Vagina (tissue), 2 donors: ENCODE measurements at regions not wholly inside any gene's neighbourhood (a gene's known extent, or its start where the extent isn't known, plus 50 kb on each side); places are given as distances from the start of the nearest gene placed in this dataset.
A peak's percentile ranks its signal among the peaks of the same experiment; 100 is the strongest.

ENCODE experiments used
- DNase-seq, 2 donors: peaks; one replicate each; pipeline ENCODE4 v3.0.0-alpha.2; 2017; ENCODE audit errors: extremely low spot score in 2 of 2
- H3K27ac ChIP-seq: fragments of 200-600 bp; sonication (generic); one replicate; pipeline ENCODE4 v1.5.1; 2019
- H3K27me3 ChIP-seq: fragments of 200-600 bp; sonication (generic); one replicate; pipeline ENCODE4 v1.5.1; 2019
- H3K36me3 ChIP-seq, 2 donors: fragments of 200-600 bp; sonication (generic); one replicate each; pipeline ENCODE4 v1.5.1; 2017 to 2019
- H3K4me1 ChIP-seq: fragments of 200-600 bp; sonication (generic); one replicate; pipeline ENCODE4 v1.5.1; 2019
- H3K4me3 ChIP-seq, 2 donors: fragments of 200-600 bp; sonication (generic); 1 replicate in 1 of 2; 2 replicates in 1 of 2; pipeline ENCODE4 v1.5.1; 2016 to 2019
- H3K9me3 ChIP-seq: fragments of 200-600 bp; sonication (generic); one replicate; pipeline ENCODE4 v1.5.1; 2019
- POLR2A ChIP-seq, 2 donors: fragments of 450-650 bp; IDR thresholded peaks; one replicate each; pipeline ENCODE4 v1.6.1; 2017; ENCODE audit warnings: antibody characterized with exemption in 2 of 2, mild to moderate bottlenecking in 2 of 2, moderate library complexity in 2 of 2
- POLR2AphosphoS5 ChIP-seq, 2 donors: sonication (generic); formaldehyde crosslinking; IDR thresholded peaks; one replicate each; pipeline ENCODE4 v1.9.0; 2017; ENCODE audit warnings: antibody characterized with exemption in 2 of 2, mild to moderate bottlenecking in 2 of 2, low read depth in 1 of 2; ENCODE audit not compliant: insufficient read depth in 1 of 2
- intact Hi-C: fragments of 100-400 bp; cut with DNase I; formaldehyde crosslinking; loops from one replicate; pipeline ENCODE4 v1.15.1; 2023
- TF ChIP-seq, protein P1 (sequence below), 3 experiments: fragments of 450-650 bp in 2 of 3; fragments of 200-600 bp in 1 of 3; sonication (generic) in 1 of 3; IDR thresholded peaks; one replicate each; pipeline ENCODE4 v1.5.1; 2017 to 2019; ENCODE audit warnings: antibody characterized with exemption in 3 of 3, mild to moderate bottlenecking in 2 of 3, moderate library complexity in 2 of 3

DNA sequence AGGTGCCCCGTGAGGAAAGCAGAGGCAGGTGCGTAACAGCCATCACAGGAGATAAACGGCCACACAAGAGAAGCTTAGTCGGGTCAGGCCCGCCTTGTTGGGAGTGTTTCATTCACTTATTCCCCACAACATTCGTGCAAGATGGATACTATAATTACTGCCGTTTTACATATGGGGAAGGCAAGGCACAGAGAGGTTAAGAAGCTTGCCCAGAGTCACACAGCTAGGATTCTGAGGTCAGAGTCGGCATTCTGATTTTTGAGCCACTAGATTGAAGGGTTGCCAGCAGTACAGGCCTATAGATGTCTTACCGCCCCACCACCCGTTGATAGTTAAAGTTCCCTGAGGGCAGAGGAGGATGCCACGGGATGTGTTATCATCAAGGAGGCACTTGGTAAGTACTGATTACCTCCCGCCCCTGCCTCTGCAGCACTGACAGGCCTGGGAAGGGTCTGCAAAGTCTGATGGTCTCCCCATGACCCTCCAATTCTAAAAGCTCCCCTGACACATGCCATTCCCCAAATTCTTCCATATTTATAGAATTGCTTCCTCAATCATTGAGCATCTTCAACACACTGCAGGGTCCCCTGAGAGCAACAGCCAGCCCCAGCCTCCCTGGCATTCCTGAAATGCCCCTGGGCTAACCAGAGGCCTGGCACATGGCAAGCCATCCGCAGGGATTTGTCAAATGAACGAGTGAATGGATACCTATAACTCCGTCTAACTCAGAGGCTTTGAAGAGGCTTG, 74.7 kb upstream of the CLDN14 start:
- no peak for TF ChIP-seq POLR2A (IDR thresholded peaks at IDR 0.05)
- TF ChIP-seq POLR2AphosphoS5 (IDR thresholded peaks at IDR 0.05; ENCODE audit: insufficient read depth in 1 of 2, low read depth in 1 of 2): no peak
- TF ChIP-seq, protein P1, sequence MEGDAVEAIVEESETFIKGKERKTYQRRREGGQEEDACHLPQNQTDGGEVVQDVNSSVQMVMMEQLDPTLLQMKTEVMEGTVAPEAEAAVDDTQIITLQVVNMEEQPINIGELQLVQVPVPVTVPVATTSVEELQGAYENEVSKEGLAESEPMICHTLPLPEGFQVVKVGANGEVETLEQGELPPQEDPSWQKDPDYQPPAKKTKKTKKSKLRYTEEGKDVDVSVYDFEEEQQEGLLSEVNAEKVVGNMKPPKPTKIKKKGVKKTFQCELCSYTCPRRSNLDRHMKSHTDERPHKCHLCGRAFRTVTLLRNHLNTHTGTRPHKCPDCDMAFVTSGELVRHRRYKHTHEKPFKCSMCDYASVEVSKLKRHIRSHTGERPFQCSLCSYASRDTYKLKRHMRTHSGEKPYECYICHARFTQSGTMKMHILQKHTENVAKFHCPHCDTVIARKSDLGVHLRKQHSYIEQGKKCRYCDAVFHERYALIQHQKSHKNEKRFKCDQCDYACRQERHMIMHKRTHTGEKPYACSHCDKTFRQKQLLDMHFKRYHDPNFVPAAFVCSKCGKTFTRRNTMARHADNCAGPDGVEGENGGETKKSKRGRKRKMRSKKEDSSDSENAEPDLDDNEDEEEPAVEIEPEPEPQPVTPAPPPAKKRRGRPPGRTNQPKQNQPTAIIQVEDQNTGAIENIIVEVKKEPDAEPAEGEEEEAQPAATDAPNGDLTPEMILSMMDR (IDR thresholded peaks at IDR 0.05): no peak
- intact Hi-C loops: no loop called here
- H3K27me3 ChIP-seq: no peaks in the 10 kb centered on the region
- no peak overlapping the region for H3K27ac ChIP-seq
- no peaks in the 10 kb centered on the region for H3K9me3 ChIP-seq
- H3K36me3 ChIP-seq: no peaks in the 10 kb centered on the region
- DNase-seq: peak in 1 of 2 donors; percentile 64
- peaks cover 24% of the 10 kb centered on the region for H3K4me1 ChIP-seq
- H3K4me3 ChIP-seq: no peak overlapping the region

GRCh38 chr21:36555199-36555800, 75.4 kb upstream of the CLDN14 start:
- intact Hi-C loops: no loop called here
- DNase-seq: peak in 1 of 2 donors; percentile 56
- no peaks in the 10 kb centered on the region for H3K36me3 ChIP-seq
- no peaks in the 10 kb centered on the region for H3K27me3 ChIP-seq
- TF ChIP-seq POLR2A (IDR thresholded peaks at IDR 0.05) (no peak), POLR2AphosphoS5 (IDR thresholded peaks at IDR 0.05; ENCODE audit: insufficient read depth in 1 of 2, low read depth in 1 of 2) (no peak)
- TF ChIP-seq, protein P1 (IDR thresholded peaks at IDR 0.05): no peak
- no peak overlapping the region for H3K4me3 ChIP-seq
- H3K9me3 ChIP-seq: no peaks in the 10 kb centered on the region
- peaks cover 24% of the 10 kb centered on the region for H3K4me1 ChIP-seq
- H3K27ac ChIP-seq: no peak overlapping the region

GRCh38 chr21:36557316-36557715, 77.4 kb upstream of the CLDN14 start:
- no peak overlapping the region for H3K27ac ChIP-seq
- H3K4me3 ChIP-seq: no peak overlapping the region
- H3K4me1 ChIP-seq: peaks cover 9% of the 10 kb centered on the region
- intact Hi-C loops: no loop called here
- H3K27me3 ChIP-seq: no peaks in the 10 kb centered on the region
- TF ChIP-seq POLR2AphosphoS5 (IDR thresholded peaks at IDR 0.05; ENCODE audit: insufficient read depth in 1 of 2, low read depth in 1 of 2) (no peak), POLR2A (IDR thresholded peaks at IDR 0.05) (no peak)
- TF ChIP-seq, protein P1 (IDR thresholded peaks at IDR 0.05): no peak
- no peak for DNase-seq
- H3K36me3 ChIP-seq: no peaks in the 10 kb centered on the region
- no peaks in the 10 kb centered on the region for H3K9me3 ChIP-seq

- H3K4me3 ChIP-seq: no peak overlapping the region
- intact Hi-C loops: no loop called here
- H3K36me3 ChIP-seq: no peaks in the 10 kb centered on the region
- H3K27me3 ChIP-seq: no peaks in the 10 kb centered on the region
- no peak overlapping the region for H3K27ac ChIP-seq
- no peaks in the 10 kb centered on the region for H3K4me1 ChIP-seq
- peak in 1 of 2 donors; percentile 40 for DNase-seq
- H3K9me3 ChIP-seq: no peaks in the 10 kb centered on the region
- TF ChIP-seq, protein P1 (IDR thresholded peaks at IDR 0.05): no peak
- TF ChIP-seq POLR2A (IDR thresholded peaks at IDR 0.05) (no peak), POLR2AphosphoS5 (IDR thresholded peaks at IDR 0.05; ENCODE audit: insufficient read depth in 1 of 2, low read depth in 1 of 2) (no peak)
Measured at GRCh38 chr21:36560933-36561575, 81.1 kb upstream of the CLDN14 start.
